Activated T-cell treated with anti-CD3 and anti-CD28 coated beads, Interleukin-2, amount 50 U/mL, for 72 hours (primary cell): ENCODE measurements at regions not wholly inside any gene's neighbourhood (a gene's known extent, or its start where the extent isn't known, plus 50 kb on each side); places are given as distances from the start of the nearest gene placed in this dataset.

Source experiments
- ATAC-seq, 2 donors: fragments of 150-1000 bp; cut with Tn5 transposase; replicated peaks in 1 of 2; 2 replicates each; pipeline ENCODE4 v1.10.0; 2021; ENCODE audit warnings: moderate library complexity in 2 of 2, mild to moderate bottlenecking in 1 of 2
- DNase-seq, 2 donors: peaks; one replicate each; pipeline ENCODE4 v3.0.0; 2021 to 2022; ENCODE audit warnings: mixed read lengths in 1 of 2
- H3K27ac Mint-ChIP-seq: one replicate; pipeline ENCODE4 v1.8.0; 2022; ENCODE audit warnings: mild to moderate bottlenecking, moderate library complexity, mixed read lengths
- H3K27me3 Mint-ChIP-seq: one replicate; pipeline ENCODE4 v1.8.0; 2022; ENCODE audit warnings: low read depth, mixed read lengths
- H3K36me3 Mint-ChIP-seq, 2 donors: one replicate each; pipeline ENCODE4 v1.8.0; 2022; ENCODE audit warnings: mixed read lengths in 2 of 2, mild to moderate bottlenecking in 1 of 2; ENCODE audit not compliant: insufficient read depth in 2 of 2
- H3K4me1 Mint-ChIP-seq: one replicate; pipeline ENCODE4 v1.8.0; 2022; ENCODE audit warnings: low read depth, mixed read lengths
- H3K4me3 Mint-ChIP-seq, 2 donors: one replicate each; pipeline ENCODE4 v1.8.0; 2022; ENCODE audit warnings: mild to moderate bottlenecking in 2 of 2, mixed read lengths in 2 of 2, moderate library complexity in 2 of 2
- H3K9me3 Mint-ChIP-seq, 2 donors: one replicate each; pipeline ENCODE4 v1.8.0; 2022; ENCODE audit warnings: mixed read lengths in 2 of 2

DNA sequence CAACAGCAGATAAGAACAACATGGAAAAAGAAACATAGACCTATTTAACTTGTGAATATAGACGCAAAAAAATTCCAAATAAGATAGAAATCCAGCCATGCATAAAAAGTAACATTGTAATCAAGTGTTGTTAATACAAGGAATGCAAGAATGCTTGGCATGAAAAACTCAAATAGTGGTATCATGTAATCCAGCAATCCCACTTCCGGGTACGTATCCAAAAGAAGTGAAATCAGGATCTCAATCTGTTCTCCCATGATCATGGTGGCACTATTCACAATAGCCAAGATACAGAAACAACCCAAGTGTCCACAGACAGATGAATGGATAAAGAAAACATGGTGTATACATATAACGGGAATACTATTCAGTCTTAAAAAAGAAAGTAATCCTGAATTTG, 437.4 kb downstream of the ARHGEF28 start:
- H3K36me3 Mint-ChIP-seq = no peaks in the 10 kb centered on the region
- H3K27ac Mint-ChIP-seq = no peak overlapping the region
- ATAC-seq = no peak
- H3K4me1 Mint-ChIP-seq = no peaks in the 10 kb centered on the region
- H3K4me3 Mint-ChIP-seq = no peak overlapping the region
- no peaks in the 10 kb centered on the region for H3K9me3 Mint-ChIP-seq
- peaks cover 5% of the 10 kb centered on the region for H3K27me3 Mint-ChIP-seq
- no peak for DNase-seq

DNA sequence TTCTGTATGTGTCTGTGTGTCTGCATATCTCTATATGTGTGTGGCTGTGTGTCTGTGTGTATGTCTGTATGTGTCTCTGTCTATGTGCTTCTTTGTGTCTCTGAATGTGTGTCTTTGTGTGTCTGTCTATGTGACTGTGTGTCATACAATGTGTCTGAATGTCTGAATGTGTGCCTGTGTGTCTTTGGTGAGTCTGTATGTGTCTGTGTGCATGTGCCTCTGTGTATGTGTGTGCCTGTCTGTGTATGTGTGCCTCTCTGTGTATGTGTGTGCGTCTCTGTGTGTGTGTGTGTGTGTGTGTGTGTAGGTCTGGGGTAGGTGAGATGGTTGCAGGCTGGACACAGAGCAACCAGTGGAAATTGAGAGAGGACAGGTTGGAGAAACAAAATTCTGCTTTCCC, 435.3 kb downstream of the ARHGEF28 start:
- H3K27ac Mint-ChIP-seq = no peak overlapping the region
- no peak for ATAC-seq
- no peak for DNase-seq
- H3K36me3 Mint-ChIP-seq = no peaks in the 10 kb centered on the region
- H3K27me3 Mint-ChIP-seq = peaks cover 5% of the 10 kb centered on the region
- no peaks in the 10 kb centered on the region for H3K9me3 Mint-ChIP-seq
- H3K4me3 Mint-ChIP-seq = no peak overlapping the region
- no peaks in the 10 kb centered on the region for H3K4me1 Mint-ChIP-seq

DNA sequence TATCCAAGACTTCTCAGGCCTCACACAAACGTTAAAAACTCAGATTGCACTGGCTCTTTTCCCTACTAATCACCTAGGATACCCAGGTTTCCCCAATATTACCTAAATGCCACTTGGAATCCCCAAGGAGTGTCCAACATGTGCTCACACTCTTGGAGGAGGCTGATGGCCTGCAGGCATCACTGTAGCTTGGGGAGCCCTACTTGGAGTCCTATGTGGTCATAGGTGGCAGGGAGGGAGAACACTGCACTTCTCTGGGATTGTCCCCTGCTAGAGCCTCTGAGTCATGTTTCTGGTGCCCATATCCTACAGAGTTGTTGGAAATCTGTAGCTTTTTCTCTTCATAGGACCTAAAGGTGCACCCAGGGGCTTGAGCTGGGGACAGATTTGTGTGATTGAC, 433.7 kb downstream of the ARHGEF28 start:
- H3K27me3 Mint-ChIP-seq = peaks cover 11% of the 10 kb centered on the region

DNA sequence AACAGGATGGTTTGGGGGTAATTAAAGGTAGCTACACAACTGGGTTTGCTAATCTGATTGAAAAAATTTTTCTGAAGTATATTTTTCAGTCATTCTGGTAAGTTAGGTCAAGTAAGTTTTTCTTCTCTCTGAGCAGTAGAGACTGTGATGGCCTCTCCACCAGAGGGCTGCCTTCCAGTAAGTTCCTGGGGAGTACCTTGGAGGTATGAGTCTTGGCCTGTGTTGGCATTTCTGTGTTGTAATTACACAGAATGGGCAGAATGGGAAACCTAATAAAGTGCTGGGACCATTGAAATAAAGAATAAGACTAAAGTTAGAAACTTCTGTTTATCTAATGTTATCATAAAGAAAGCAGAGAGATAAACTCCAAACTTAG, 430.8 kb downstream of the ARHGEF28 start:
- no peaks in the 10 kb centered on the region for H3K9me3 Mint-ChIP-seq
- no peak overlapping the region for H3K4me3 Mint-ChIP-seq
- H3K27me3 Mint-ChIP-seq = peaks cover 17% of the 10 kb centered on the region
- ATAC-seq (no peak), DNase-seq (no peak)
- H3K36me3 Mint-ChIP-seq = no peaks in the 10 kb centered on the region
- no peak overlapping the region for H3K27ac Mint-ChIP-seq
- no peaks in the 10 kb centered on the region for H3K4me1 Mint-ChIP-seq

More for the DNA sequence above, 433.7 kb downstream of the ARHGEF28 start:
- Mint-ChIP-seq H3K4me1 (no peaks in the 10 kb centered on the region), H3K9me3 (no peaks in the 10 kb centered on the region), H3K36me3 (no peaks in the 10 kb centered on the region), H3K27ac (no peak overlapping the region), H3K4me3 (no peak overlapping the region)
- no peak for ATAC-seq
- DNase-seq = no peak

DNA sequence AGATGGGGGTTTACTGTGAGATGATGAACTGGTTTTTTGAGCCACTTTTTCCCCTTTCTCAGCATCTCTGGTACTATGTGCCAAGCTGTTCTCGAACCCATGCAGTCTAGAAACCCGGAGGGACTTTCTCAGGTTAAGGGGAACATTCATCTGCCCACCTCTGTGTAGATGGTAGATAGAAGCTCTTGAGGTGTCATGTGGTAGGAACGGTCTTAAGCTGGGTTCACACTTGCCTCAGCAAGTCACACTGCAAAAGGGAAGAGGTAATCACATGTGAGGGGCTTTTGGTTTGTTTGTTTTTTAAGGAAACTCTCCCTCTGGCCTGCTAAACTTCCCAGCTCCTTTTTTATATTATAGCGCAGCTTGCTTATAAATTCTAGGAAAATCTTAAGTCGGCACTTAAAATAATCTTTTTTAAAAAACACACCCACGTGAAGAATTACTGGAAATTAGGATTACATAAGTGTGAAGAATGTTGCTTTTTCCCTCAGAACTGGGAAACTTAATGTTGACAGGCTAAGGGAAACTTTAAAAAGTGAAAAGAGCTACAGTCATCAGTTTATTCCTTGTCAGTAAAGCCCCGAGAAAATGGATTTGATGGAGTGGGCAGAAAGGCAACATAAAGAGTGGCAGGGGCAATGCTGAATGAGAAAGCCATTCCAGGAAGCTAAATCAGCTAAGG, 430.3 kb downstream of the ARHGEF28 start:
- H3K36me3 Mint-ChIP-seq = no peaks in the 10 kb centered on the region
- no peaks in the 10 kb centered on the region for H3K4me1 Mint-ChIP-seq
- peaks cover 20% of the 10 kb centered on the region for H3K27me3 Mint-ChIP-seq
- H3K27ac Mint-ChIP-seq = no peak overlapping the region
- ATAC-seq = peak; percentile 22 to 45
- no peak overlapping the region for H3K4me3 Mint-ChIP-seq
- no peak for DNase-seq
- no peaks in the 10 kb centered on the region for H3K9me3 Mint-ChIP-seq

DNA sequence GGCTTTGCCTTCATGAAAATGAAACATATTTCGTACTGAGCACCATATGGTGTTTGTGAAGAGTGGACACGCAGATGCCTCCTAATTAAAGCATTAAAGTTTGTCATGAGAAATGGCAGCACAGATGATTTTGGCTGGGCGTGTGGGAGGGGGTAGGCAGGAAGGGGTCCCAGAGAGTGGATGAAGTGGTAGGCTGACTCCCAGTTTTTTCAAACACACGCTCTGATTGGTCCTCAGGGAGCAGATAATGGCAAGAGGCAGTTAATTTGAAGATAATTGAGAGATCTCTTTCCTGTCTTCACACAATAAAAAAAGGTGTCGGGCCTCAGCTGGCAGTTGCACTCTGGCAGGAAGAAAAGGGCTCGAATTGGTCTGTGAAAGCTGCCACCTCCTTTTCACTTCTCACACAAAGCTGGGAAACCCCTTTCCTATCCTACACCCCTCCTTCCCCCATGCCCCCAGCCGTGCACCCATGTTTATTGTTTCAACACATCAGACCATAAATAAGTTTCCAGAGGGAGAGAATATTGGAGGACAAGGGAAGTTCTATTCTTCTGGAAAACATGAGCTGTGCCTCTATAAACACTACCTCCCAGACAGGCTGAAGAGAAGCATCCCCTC, 429.6 kb downstream of the ARHGEF28 start:
- Mint-ChIP-seq H3K27me3 (peaks cover 24% of the 10 kb centered on the region), H3K4me1 (no peaks in the 10 kb centered on the region), H3K4me3 (no peak overlapping the region), H3K27ac (no peak overlapping the region), H3K9me3 (no peaks in the 10 kb centered on the region), H3K36me3 (no peaks in the 10 kb centered on the region)
- DNase-seq (no peak), ATAC-seq (peak in 1 of 2 donors; percentile 4)

DNA sequence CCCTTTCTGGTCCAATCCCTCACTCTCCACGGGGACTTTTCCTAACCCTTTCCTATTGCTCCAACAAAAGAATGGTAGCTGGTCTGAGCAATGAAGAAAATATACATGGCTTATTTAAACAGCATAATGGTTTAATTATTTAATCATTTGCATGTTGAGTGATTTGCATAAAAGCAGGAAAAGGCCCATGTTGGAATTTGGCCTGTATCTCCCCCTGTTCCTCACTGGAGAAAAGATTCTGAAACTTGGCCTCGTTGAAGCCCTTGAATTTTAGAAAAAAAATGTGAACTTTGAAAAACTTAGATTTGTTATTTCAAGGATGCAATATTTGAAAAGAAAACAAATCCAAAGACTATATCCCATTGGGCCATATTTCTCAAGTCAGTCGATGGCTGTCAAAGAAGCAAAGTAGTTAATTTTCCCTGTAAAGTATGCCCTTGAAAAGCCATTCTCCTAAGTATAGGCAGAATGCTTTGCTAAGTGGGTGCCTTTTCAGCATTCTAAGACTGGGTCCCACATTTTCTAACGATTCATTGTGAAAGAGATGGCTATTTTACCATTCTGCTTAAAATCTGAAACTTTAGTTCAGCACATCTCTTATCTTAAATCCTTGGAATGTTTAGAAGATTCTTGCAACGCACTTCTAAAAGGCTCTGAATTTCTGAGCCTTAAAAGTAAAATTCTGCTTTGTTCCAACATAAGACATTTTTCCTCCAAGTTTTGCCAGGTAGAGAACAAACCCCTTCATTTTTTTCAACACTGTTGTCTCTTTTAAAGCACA, 428.8 kb downstream of the ARHGEF28 start:
- H3K36me3 Mint-ChIP-seq = no peaks in the 10 kb centered on the region
- DNase-seq = no peak
- no peak overlapping the region for H3K4me3 Mint-ChIP-seq
- no peaks in the 10 kb centered on the region for H3K4me1 Mint-ChIP-seq
- H3K27me3 Mint-ChIP-seq = peaks cover 23% of the 10 kb centered on the region
- H3K27ac Mint-ChIP-seq = no peak overlapping the region
- ATAC-seq = no peak
- no peaks in the 10 kb centered on the region for H3K9me3 Mint-ChIP-seq

DNA sequence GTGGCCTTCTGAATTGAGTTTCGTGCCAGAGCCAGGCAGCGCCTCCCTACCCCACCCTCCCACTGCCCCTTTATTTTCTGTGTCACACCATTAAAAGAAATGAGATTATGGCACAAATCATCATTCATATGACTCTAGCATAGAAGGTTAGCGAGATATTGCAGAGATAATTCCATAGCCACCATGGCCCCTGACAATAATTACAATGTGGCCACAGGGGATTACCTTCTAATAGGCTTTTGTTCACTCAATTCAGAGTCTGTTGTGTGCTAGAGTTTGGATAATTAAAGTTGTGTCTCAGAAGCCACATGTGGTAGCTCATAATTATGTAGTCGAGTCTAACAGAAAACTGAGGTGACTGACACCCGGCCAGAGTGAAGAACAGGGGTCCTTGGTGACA, 428.1 kb downstream of the ARHGEF28 start:
- ATAC-seq = no peak
- Mint-ChIP-seq H3K4me1 (no peaks in the 10 kb centered on the region), H3K4me3 (no peak overlapping the region), H3K27me3 (peaks cover 19% of the 10 kb centered on the region), H3K36me3 (no peaks in the 10 kb centered on the region), H3K9me3 (no peaks in the 10 kb centered on the region), H3K27ac (no peak overlapping the region)
- no peak for DNase-seq

DNA sequence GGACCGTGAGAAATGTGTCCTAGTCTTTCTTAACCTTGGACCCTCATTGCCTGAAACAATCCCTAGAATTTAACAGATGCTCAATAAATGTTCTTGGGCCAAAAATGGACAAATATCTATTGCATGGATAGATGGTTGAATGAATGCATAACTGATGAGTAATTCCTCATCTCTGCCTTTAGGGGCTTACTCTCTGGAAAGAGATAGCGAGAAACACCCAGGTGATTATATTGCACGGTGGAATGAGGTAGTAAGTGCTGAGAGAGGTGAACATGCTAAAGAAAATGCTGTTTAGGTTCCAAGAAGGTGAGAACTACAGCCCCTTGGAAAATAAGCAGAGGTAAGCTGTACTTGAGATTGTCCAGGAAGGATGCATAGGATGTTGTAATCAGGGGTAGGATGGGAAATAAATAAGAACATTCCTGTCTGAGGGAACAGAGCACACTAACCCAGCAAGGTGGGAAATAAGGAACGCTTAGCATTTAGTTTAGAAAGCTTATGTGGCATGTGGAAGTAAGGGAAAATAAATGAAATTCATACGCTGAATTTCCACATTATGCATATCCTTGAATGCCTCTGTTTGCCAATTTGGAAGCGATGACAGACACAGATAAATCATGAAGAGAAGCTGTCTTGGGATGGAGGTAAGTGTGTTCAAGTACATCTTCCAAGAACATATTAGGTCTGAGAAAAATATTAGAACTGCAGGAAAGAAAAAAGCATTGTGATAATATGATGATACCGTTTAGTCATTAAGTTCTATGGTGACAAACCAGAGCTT, 426.6 kb downstream of the ARHGEF28 start:
- H3K4me3 Mint-ChIP-seq = no peak overlapping the region
- no peak for ATAC-seq
- no peak overlapping the region for H3K27ac Mint-ChIP-seq
- no peak for DNase-seq
- no peaks in the 10 kb centered on the region for H3K4me1 Mint-ChIP-seq
- H3K27me3 Mint-ChIP-seq = peaks cover 28% of the 10 kb centered on the region
- no peaks in the 10 kb centered on the region for H3K9me3 Mint-ChIP-seq
- no peaks in the 10 kb centered on the region for H3K36me3 Mint-ChIP-seq

DNA sequence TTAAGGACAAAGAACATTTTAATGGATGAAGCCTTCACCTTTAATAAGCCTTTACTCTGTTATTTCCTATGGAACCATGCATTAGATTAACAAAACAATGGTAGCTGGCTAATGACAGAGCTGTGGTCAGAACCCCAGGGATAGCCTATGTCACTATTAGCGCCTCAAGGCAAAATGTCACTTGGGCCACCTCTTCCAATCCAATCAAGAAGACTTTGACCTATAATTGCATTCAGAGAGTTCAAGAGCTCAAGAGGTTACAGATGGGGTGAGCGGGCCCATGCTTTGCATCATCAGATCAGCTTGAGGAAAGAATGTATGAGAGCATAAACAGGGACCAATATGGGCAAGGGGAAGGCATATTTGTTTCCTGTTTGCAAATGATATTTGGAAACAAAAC, 425.1 kb downstream of the ARHGEF28 start:
- H3K27ac Mint-ChIP-seq = no peak overlapping the region
- no peak overlapping the region for H3K4me3 Mint-ChIP-seq
- H3K4me1 Mint-ChIP-seq = no peaks in the 10 kb centered on the region
- H3K27me3 Mint-ChIP-seq = peaks cover 30% of the 10 kb centered on the region
- DNase-seq (no peak), ATAC-seq (no peak)
- H3K36me3 Mint-ChIP-seq = no peaks in the 10 kb centered on the region
- H3K9me3 Mint-ChIP-seq = no peaks in the 10 kb centered on the region

DNA sequence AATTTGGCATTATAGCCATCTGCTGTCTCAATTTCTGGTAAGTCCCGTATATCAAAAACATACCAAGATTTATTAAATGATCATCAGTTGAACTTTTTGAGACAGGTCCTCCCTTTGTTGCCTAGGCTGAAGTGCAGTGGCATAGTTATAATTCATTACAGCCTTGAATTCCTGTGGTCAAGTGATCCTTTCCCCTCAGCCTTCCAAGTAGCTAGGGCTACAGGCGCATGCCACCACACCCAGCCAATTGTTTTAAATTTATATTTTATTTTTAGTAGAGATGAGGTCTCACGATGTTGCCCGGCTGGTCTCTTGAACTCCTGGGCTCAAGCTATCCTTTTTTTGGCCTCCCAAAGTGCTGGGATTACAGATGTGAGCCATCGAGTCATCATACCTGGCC, 418.9 kb downstream of the ARHGEF28 start:
- peaks cover 22% of the 10 kb centered on the region for H3K27me3 Mint-ChIP-seq
- DNase-seq (no peak), ATAC-seq (no peak)
- H3K36me3 Mint-ChIP-seq = no peaks in the 10 kb centered on the region
- no peak overlapping the region for H3K27ac Mint-ChIP-seq
- H3K4me1 Mint-ChIP-seq = no peaks in the 10 kb centered on the region
- H3K4me3 Mint-ChIP-seq = no peak overlapping the region
- H3K9me3 Mint-ChIP-seq = no peaks in the 10 kb centered on the region

DNA sequence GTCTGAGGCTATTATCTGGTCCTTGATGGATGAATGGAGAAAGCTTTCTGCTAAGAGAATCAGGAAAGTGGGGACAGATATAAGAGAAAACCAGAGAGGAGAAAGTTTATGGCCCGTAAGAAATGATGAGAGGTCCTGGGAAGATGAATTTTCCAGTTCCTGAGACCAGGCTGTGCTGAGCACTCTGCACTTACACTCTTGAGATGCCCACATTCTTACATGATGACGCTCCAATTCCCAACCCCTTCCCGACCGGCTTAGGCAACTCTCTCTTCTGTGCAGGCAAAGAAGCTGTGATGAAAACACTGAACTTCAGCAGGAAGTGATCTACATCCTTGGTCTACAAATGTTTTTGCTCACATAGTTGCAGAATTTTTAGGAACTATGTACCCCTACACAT, 417.0 kb downstream of the ARHGEF28 start:
- Mint-ChIP-seq H3K27ac (no peak overlapping the region), H3K27me3 (peaks cover 22% of the 10 kb centered on the region), H3K9me3 (no peaks in the 10 kb centered on the region), H3K4me3 (no peak overlapping the region), H3K36me3 (no peaks in the 10 kb centered on the region), H3K4me1 (no peaks in the 10 kb centered on the region)
- DNase-seq (no peak), ATAC-seq (no peak)

DNA sequence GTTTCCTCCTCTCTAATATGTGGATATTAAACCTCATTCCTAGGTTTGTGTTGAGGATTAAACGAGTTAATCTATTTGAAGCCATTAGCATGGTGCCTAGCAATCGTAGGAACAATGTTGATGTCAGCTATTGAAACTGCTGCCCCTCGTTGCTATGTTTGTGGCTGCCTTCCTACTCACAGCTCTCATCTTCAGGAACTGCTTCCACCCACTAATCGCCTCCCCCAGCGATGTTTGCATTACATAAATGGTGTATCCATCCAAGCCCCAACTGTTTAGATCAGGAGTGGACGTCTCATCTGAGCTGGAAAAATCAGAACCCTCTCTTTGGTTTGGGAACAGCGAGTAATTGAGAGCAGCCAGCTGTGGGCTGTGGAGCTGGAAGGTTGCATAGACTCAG, 416.6 kb downstream of the ARHGEF28 start:
- Mint-ChIP-seq H3K4me1 (no peaks in the 10 kb centered on the region), H3K9me3 (no peaks in the 10 kb centered on the region), H3K27me3 (peaks cover 18% of the 10 kb centered on the region), H3K27ac (no peak overlapping the region), H3K4me3 (no peak overlapping the region), H3K36me3 (no peaks in the 10 kb centered on the region)
- no peak for ATAC-seq
- DNase-seq = no peak
